HCT116 (cell line): ENCODE measurements at regions not wholly inside any gene's neighbourhood (a gene's known extent, or its start where the extent isn't known, plus 50 kb on each side); places are given as distances from the start of the nearest gene placed in this dataset.

Experiments
- CEBPB ChIP-seq: IDR thresholded peaks from 2 replicates; pipeline ENCODE4 v1.6.1; 2012; ENCODE audit warnings: low read depth
- EGR1 ChIP-seq: IDR thresholded peaks from 2 replicates; pipeline ENCODE4 v1.6.1; 2012; ENCODE audit warnings: low read depth
- ELF1 ChIP-seq: IDR thresholded peaks from 2 replicates; pipeline ENCODE4 v1.6.1; 2012; ENCODE audit warnings: low read depth, borderline replicate concordance
- EZH2 ChIP-seq: fragments of 200-600 bp; sonication (generic); IDR thresholded peaks from 2 replicates; pipeline ENCODE4 v1.6.1; 2017; ENCODE audit warnings: antibody characterized with exemption, mixed run types
- EZH2phosphoT487 ChIP-seq: fragments of 200-600 bp; IDR thresholded peaks from 2 replicates; pipeline ENCODE4 v1.6.1; 2018; ENCODE audit warnings: antibody characterized with exemption, borderline replicate concordance
- JUND ChIP-seq: IDR thresholded peaks from 2 replicates; pipeline ENCODE4 v1.6.1; 2012
- POLR2A ChIP-seq: IDR thresholded peaks from 2 replicates; pipeline ENCODE4 v1.7.0; 2011; ENCODE audit warnings: borderline replicate concordance; ENCODE audit not compliant: insufficient read depth, insufficient read length; ENCODE audit errors: extremely low read depth
- POLR2AphosphoS5 ChIP-seq: IDR thresholded peaks from 2 replicates; pipeline ENCODE4 v1.6.1; 2011; ENCODE audit warnings: mild to moderate bottlenecking, low read depth, low read length, moderate library complexity
- SIN3A ChIP-seq: IDR thresholded peaks from 2 replicates; pipeline ENCODE4 v1.6.1; 2012; ENCODE audit warnings: low read depth
- SP1 ChIP-seq: IDR thresholded peaks from 2 replicates; pipeline ENCODE4 v1.6.1; 2012; ENCODE audit warnings: low read depth
- YY1 ChIP-seq: IDR thresholded peaks from 2 replicates; pipeline ENCODE4 v1.6.1; 2011; ENCODE audit warnings: low read length, low read depth, moderate library complexity, mild to moderate bottlenecking; ENCODE audit not compliant: insufficient replicate concordance; ENCODE audit errors: extremely low read depth
- TF ChIP-seq, protein P1 (sequence below), 3 experiments: fragments of 200-600 bp in 1 of 3; sonication (generic) in 1 of 3; IDR thresholded peaks in 2 of 3; conservative IDR thresholded peaks in 1 of 3; 2 replicates each; pipeline ENCODE4 v1.5.1; 2012 to 2017; ENCODE audit warnings: low read depth in 2 of 3, low read length in 2 of 3, antibody characterized with exemption in 1 of 3, borderline replicate concordance in 1 of 3, control low read depth in 1 of 3, mild to moderate bottlenecking in 1 of 3, mixed read lengths in 1 of 3, mixed run types in 1 of 3, moderate library complexity in 1 of 3; ENCODE audit not compliant: insufficient read depth in 1 of 3
- TF ChIP-seq, protein P2 (sequence below): IDR thresholded peaks from 2 replicates; pipeline ENCODE4 v1.6.1; 2012
- TF ChIP-seq, protein P3 (sequence below): IDR thresholded peaks from 2 replicates; pipeline ENCODE4 v1.6.1; 2012; ENCODE audit warnings: low read depth

DNA sequence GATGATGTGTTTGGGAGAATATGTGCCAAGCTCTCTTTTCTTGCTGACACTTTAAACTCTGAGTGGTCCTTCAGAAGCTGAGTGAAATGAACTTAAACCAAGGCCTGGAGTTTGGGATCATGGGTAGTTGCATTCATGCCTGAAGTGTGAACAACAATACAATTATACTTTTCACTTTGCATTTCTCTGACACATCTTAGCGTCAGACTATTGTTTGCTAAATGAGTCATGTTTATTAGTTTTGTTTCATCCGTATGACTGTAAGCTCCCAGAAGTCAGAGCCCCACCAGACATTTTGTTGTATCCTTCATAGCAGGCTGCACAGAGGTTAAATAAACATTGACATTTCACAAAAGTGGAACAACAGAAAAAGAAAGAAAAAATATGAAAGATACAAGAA is 542.6 kb downstream of the TUSC7 start:
- TF ChIP-seq, protein P1, sequence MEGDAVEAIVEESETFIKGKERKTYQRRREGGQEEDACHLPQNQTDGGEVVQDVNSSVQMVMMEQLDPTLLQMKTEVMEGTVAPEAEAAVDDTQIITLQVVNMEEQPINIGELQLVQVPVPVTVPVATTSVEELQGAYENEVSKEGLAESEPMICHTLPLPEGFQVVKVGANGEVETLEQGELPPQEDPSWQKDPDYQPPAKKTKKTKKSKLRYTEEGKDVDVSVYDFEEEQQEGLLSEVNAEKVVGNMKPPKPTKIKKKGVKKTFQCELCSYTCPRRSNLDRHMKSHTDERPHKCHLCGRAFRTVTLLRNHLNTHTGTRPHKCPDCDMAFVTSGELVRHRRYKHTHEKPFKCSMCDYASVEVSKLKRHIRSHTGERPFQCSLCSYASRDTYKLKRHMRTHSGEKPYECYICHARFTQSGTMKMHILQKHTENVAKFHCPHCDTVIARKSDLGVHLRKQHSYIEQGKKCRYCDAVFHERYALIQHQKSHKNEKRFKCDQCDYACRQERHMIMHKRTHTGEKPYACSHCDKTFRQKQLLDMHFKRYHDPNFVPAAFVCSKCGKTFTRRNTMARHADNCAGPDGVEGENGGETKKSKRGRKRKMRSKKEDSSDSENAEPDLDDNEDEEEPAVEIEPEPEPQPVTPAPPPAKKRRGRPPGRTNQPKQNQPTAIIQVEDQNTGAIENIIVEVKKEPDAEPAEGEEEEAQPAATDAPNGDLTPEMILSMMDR (IDR thresholded peaks at IDR 0.05 in 2 of 3, conservative IDR thresholded peaks at IDR 0.05 in 1 of 3; ENCODE audit: borderline replicate concordance in 1 of 3, insufficient read depth in 1 of 3, low read depth in 2 of 3, low read length in 2 of 3) = no peak
- TF ChIP-seq POLR2AphosphoS5 (no peak), YY1 (no peak), POLR2A (no peak), EGR1 (no peak), SIN3A (no peak), SP1 (no peak), JUND (no peak), EZH2 (no peak), CEBPB (no peak), ELF1 (no peak), EZH2phosphoT487 (no peak)
- TF ChIP-seq, protein P2, sequence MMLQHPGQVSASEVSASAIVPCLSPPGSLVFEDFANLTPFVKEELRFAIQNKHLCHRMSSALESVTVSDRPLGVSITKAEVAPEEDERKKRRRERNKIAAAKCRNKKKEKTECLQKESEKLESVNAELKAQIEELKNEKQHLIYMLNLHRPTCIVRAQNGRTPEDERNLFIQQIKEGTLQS = no peak
- TF ChIP-seq, protein P3, sequence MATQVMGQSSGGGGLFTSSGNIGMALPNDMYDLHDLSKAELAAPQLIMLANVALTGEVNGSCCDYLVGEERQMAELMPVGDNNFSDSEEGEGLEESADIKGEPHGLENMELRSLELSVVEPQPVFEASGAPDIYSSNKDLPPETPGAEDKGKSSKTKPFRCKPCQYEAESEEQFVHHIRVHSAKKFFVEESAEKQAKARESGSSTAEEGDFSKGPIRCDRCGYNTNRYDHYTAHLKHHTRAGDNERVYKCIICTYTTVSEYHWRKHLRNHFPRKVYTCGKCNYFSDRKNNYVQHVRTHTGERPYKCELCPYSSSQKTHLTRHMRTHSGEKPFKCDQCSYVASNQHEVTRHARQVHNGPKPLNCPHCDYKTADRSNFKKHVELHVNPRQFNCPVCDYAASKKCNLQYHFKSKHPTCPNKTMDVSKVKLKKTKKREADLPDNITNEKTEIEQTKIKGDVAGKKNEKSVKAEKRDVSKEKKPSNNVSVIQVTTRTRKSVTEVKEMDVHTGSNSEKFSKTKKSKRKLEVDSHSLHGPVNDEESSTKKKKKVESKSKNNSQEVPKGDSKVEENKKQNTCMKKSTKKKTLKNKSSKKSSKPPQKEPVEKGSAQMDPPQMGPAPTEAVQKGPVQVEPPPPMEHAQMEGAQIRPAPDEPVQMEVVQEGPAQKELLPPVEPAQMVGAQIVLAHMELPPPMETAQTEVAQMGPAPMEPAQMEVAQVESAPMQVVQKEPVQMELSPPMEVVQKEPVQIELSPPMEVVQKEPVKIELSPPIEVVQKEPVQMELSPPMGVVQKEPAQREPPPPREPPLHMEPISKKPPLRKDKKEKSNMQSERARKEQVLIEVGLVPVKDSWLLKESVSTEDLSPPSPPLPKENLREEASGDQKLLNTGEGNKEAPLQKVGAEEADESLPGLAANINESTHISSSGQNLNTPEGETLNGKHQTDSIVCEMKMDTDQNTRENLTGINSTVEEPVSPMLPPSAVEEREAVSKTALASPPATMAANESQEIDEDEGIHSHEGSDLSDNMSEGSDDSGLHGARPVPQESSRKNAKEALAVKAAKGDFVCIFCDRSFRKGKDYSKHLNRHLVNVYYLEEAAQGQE = no peak
